ENCODE measurements at regions not wholly inside any gene's neighbourhood (a gene's known extent, or its start where the extent isn't known, plus 50 kb on each side); places are given as distances from the start of the nearest gene placed in this dataset.
A peak's percentile ranks its signal among the peaks of the same experiment; 100 is the strongest.

GRCh38 chr18:35807811-35808335 lies 164.6 kb upstream of the RMP24 start:
- peaks cover 3% of the 10 kb centered on the region; the same call in 1 of the 2 replicates for H3F3A ChIP-seq (ENCODE audit: low read depth)
- H3K4me3 ChIP-seq (ENCODE audit: low read length, poor library complexity, severe bottlenecking), result no peak overlapping the region
- TF ChIP-seq CTCF (conservative IDR thresholded peaks at IDR 0.05; ENCODE audit: low read length) (no peak), EZH2phosphoT487 (IDR thresholded peaks at IDR 0.05; ENCODE audit: borderline replicate concordance) (no peak)
- no peaks in the 10 kb centered on the region for H4K20me1 ChIP-seq (ENCODE audit: insufficient read depth, low read length, poor library complexity, severe bottlenecking)
- H3K36me3 ChIP-seq (ENCODE audit: insufficient read depth, low read length), result no peaks in the 10 kb centered on the region
- H3K9me3 ChIP-seq (ENCODE audit: insufficient read depth, low read depth, low read length), result no peaks in the 10 kb centered on the region
- H3K9ac ChIP-seq (ENCODE audit: low read depth, low read length, poor library complexity, severe bottlenecking), result no peak overlapping the region
- H3K27me3 ChIP-seq (ENCODE audit: insufficient read depth, low read length, poor library complexity, severe bottlenecking), result no peaks in the 10 kb centered on the region
- H3K4me1 ChIP-seq (ENCODE audit: insufficient read depth, low read length, poor library complexity, severe bottlenecking), result peaks cover 23% of the 10 kb centered on the region
- H3K4me2 ChIP-seq (ENCODE audit: low read depth, low read length, poor library complexity, severe bottlenecking), result no peak overlapping the region
- no peak overlapping the region for H2AFZ ChIP-seq (ENCODE audit: low read length)
- no peaks in the 10 kb centered on the region for H3K9me2 ChIP-seq (replicated peaks; ENCODE audit: low read depth, low read length)
- H3K79me2 ChIP-seq (ENCODE audit: insufficient read depth, low read length), result no peaks in the 10 kb centered on the region

- Histone ChIP-seq H3K4me1 (ENCODE audit: insufficient read depth, low read length, poor library complexity, severe bottlenecking) (peaks cover 23% of the 10 kb centered on the region), H4K20me1 (ENCODE audit: insufficient read depth, low read length, poor library complexity, severe bottlenecking) (no peaks in the 10 kb centered on the region), H2AFZ (ENCODE audit: low read length) (no peak overlapping the region), H3K79me2 (ENCODE audit: insufficient read depth, low read length) (no peaks in the 10 kb centered on the region), H3K36me3 (ENCODE audit: insufficient read depth, low read length) (no peaks in the 10 kb centered on the region), H3K9ac (ENCODE audit: low read depth, low read length, poor library complexity, severe bottlenecking) (no peak overlapping the region), H3F3A (ENCODE audit: low read depth) (peaks cover 3% of the 10 kb centered on the region; the same call in 1 of the 2 replicates), H3K27me3 (ENCODE audit: insufficient read depth, low read length, poor library complexity, severe bottlenecking) (no peaks in the 10 kb centered on the region), H3K4me3 (ENCODE audit: low read length, poor library complexity, severe bottlenecking) (peak overlapping the region; percentile 28), H3K4me2 (ENCODE audit: low read depth, low read length, poor library complexity, severe bottlenecking) (peak overlapping the region; percentile 65), H3K9me3 (ENCODE audit: insufficient read depth, low read depth, low read length) (no peaks in the 10 kb centered on the region), H3K9me2 (replicated peaks; ENCODE audit: low read depth, low read length) (no peaks in the 10 kb centered on the region)
- TF ChIP-seq CTCF (conservative IDR thresholded peaks at IDR 0.05; ENCODE audit: low read length) (no peak), EZH2phosphoT487 (IDR thresholded peaks at IDR 0.05; ENCODE audit: borderline replicate concordance) (no peak)
Measured at GRCh38 chr18:35808796-35809195, 163.7 kb upstream of the RMP24 start.

GRCh38 chr18:35810520-35810919 lies 162.0 kb upstream of the RMP24 start:
- peak overlapping the region; percentile 65 for H3K4me2 ChIP-seq (ENCODE audit: low read depth, low read length, poor library complexity, severe bottlenecking)
- peaks cover 23% of the 10 kb centered on the region for H3K4me1 ChIP-seq (ENCODE audit: insufficient read depth, low read length, poor library complexity, severe bottlenecking)
- H3K27me3 ChIP-seq (ENCODE audit: insufficient read depth, low read length, poor library complexity, severe bottlenecking), result no peaks in the 10 kb centered on the region
- H3K79me2 ChIP-seq (ENCODE audit: insufficient read depth, low read length), result no peaks in the 10 kb centered on the region
- H3F3A ChIP-seq (ENCODE audit: low read depth), result peaks cover 3% of the 10 kb centered on the region; the same call in 1 of the 2 replicates
- H3K4me3 ChIP-seq (ENCODE audit: low read length, poor library complexity, severe bottlenecking), result no peak overlapping the region
- H3K9ac ChIP-seq (ENCODE audit: low read depth, low read length, poor library complexity, severe bottlenecking), result no peak overlapping the region
- H3K36me3 ChIP-seq (ENCODE audit: insufficient read depth, low read length), result no peaks in the 10 kb centered on the region
- no peaks in the 10 kb centered on the region for H3K9me3 ChIP-seq (ENCODE audit: insufficient read depth, low read depth, low read length)
- TF ChIP-seq EZH2phosphoT487 (IDR thresholded peaks at IDR 0.05; ENCODE audit: borderline replicate concordance) (no peak), CTCF (conservative IDR thresholded peaks at IDR 0.05; ENCODE audit: low read length) (no peak)
- no peaks in the 10 kb centered on the region for H3K9me2 ChIP-seq (replicated peaks; ENCODE audit: low read depth, low read length)
- no peaks in the 10 kb centered on the region for H4K20me1 ChIP-seq (ENCODE audit: insufficient read depth, low read length, poor library complexity, severe bottlenecking)
- no peak overlapping the region for H2AFZ ChIP-seq (ENCODE audit: low read length)
